ENCODE measurements at regions not wholly inside any gene's neighbourhood (a gene's known extent, or its start where the extent isn't known, plus 50 kb on each side); places are given as distances from the start of the nearest gene placed in this dataset.

GRCh38 chr5:58069016-58069705, 390.7 kb downstream of the PLK2 start:
- intact Hi-C loops (cut with micrococcal nuclease), result no loop called here

GRCh38 chr5:58066557-58066956, 393.3 kb downstream of the PLK2 start:
- intact Hi-C loops (cut with micrococcal nuclease), result no loop called here
- H3K9me3 Mint-ChIP-seq, result no peaks in the 10 kb centered on the region

More at GRCh38 chr5:58069016-58069705, 390.7 kb downstream of the PLK2 start:
- no peaks in the 10 kb centered on the region for H3K4me1 Mint-ChIP-seq (ENCODE audit: low read depth)
- no peak overlapping the region for H3K4me3 Mint-ChIP-seq
- no peaks in the 10 kb centered on the region for H3K36me3 Mint-ChIP-seq (ENCODE audit: low read depth)
- no peak for DNase-seq (ENCODE audit: low spot score)
- H3K27ac Mint-ChIP-seq, result no peak overlapping the region
- no peaks in the 10 kb centered on the region for H3K9me3 Mint-ChIP-seq
- no peaks in the 10 kb centered on the region for H3K27me3 Mint-ChIP-seq (ENCODE audit: insufficient read depth)

DNA sequence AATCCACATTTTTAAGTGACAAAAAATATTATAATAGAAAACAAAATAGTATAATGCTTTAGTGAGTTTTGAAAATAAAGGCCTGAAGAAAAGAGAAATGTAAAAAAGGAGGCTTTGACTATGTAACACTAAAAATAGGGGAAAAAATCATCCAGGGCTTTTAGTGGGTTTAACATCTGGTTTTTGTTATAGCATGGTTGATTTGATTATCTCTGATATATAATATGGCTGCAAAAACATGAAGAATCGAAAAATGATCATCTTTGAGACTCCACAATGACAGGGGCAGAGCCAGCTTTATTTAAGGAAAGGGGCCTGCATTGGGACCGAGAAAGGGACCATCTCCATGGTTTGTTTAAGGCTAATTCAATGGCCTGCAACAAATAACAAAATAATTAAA, 393.8 kb downstream of the PLK2 start:
- no peak overlapping the region for H3K27ac Mint-ChIP-seq
- H3K9me3 Mint-ChIP-seq, result no peaks in the 10 kb centered on the region
- H3K4me3 Mint-ChIP-seq, result no peak overlapping the region
- H3K27me3 Mint-ChIP-seq (ENCODE audit: insufficient read depth), result no peaks in the 10 kb centered on the region
- no peaks in the 10 kb centered on the region for H3K36me3 Mint-ChIP-seq (ENCODE audit: low read depth)
- DNase-seq (ENCODE audit: low spot score), result no peak
- intact Hi-C loops (cut with micrococcal nuclease), result no loop called here
- no peaks in the 10 kb centered on the region for H3K4me1 Mint-ChIP-seq (ENCODE audit: low read depth)

More at GRCh38 chr5:58066557-58066956, 393.3 kb downstream of the PLK2 start:
- no peak overlapping the region for H3K27ac Mint-ChIP-seq
- DNase-seq (ENCODE audit: low spot score), result no peak
- H3K27me3 Mint-ChIP-seq (ENCODE audit: insufficient read depth), result no peaks in the 10 kb centered on the region
- H3K4me1 Mint-ChIP-seq (ENCODE audit: low read depth), result no peaks in the 10 kb centered on the region
- no peaks in the 10 kb centered on the region for H3K36me3 Mint-ChIP-seq (ENCODE audit: low read depth)
- no peak overlapping the region for H3K4me3 Mint-ChIP-seq

DNA sequence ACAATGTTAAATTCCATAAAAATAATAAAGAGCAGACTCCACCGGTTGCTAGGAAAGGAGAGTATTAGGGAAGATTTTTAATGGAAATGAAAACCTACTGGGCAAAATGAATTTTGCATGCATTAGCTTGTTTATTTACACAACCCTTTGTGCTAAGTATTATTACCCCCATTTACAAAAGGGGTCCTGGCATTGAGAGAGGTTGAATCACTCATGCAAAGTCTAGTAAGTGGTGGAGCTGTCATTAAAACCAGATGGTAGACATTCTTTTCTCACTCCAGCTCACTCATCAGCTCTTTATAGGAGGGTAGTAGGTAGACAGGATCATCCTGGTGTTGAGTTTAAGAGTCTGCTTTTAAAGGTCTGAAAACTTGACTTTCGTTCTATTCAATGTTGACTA, 395.1 kb downstream of the PLK2 start:
- DNase-seq (ENCODE audit: low spot score), result no peak
- Mint-ChIP-seq H3K27me3 (ENCODE audit: insufficient read depth) (no peaks in the 10 kb centered on the region), H3K4me3 (no peak overlapping the region), H3K36me3 (ENCODE audit: low read depth) (no peaks in the 10 kb centered on the region), H3K4me1 (ENCODE audit: low read depth) (no peaks in the 10 kb centered on the region), H3K9me3 (no peaks in the 10 kb centered on the region), H3K27ac (no peak overlapping the region)
- intact Hi-C loops (cut with micrococcal nuclease), result no loop called here

DNA sequence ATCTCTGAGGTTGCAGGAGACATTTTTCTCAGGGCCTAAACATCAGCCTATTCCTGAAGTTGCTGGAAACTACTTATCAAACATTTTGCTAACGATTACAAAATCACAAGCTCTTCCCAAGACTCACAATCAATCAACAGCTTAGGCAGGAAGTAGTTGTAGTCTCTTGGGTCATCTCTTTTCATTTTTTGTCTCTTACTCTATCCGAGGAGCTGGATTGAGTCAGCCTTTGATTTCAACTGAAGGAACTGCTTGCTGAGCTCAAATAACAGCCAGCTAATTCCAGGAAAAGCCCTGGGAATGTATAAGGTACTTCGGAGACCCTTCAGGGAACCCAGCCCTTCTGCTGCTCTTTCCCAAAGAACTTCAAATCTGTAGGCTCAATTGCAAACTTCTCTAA, 398.9 kb downstream of the PLK2 start:
- Mint-ChIP-seq H3K36me3 (ENCODE audit: low read depth) (no peaks in the 10 kb centered on the region), H3K4me3 (no peak overlapping the region), H3K9me3 (peaks cover under 1% of the 10 kb centered on the region), H3K27me3 (ENCODE audit: insufficient read depth) (peaks cover 2% of the 10 kb centered on the region), H3K27ac (no peak overlapping the region), H3K4me1 (ENCODE audit: low read depth) (no peaks in the 10 kb centered on the region)
- intact Hi-C loops (cut with micrococcal nuclease), result no loop called here
- no peak for DNase-seq (ENCODE audit: low spot score)

DNA sequence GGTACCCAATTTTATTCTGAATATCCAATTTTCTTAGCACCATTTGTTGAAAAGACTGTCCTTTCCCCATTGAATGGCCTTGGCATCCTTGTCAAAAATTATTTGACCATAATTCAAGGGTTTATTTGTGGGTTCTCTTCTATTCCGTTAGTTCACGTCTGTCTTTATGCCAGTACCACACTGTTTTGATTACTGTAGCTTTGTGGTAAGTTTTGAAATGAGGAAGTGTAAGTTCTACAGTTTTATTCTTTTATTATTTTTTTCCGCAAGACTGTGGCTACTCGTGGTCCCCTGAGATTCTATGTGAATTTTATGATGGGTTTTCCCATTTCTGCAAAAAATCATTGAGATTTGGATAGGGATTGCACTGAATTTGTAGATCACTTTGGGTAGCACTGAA, 402.6 kb downstream of the PLK2 start:
- no peak for DNase-seq (ENCODE audit: low spot score)
- Mint-ChIP-seq H3K4me3 (no peak overlapping the region), H3K27ac (no peak overlapping the region), H3K4me1 (ENCODE audit: low read depth) (no peaks in the 10 kb centered on the region), H3K36me3 (ENCODE audit: low read depth) (no peaks in the 10 kb centered on the region), H3K9me3 (peaks cover 3% of the 10 kb centered on the region), H3K27me3 (ENCODE audit: insufficient read depth) (peaks cover 2% of the 10 kb centered on the region)
- intact Hi-C loops (cut with micrococcal nuclease), result no loop called here

DNA sequence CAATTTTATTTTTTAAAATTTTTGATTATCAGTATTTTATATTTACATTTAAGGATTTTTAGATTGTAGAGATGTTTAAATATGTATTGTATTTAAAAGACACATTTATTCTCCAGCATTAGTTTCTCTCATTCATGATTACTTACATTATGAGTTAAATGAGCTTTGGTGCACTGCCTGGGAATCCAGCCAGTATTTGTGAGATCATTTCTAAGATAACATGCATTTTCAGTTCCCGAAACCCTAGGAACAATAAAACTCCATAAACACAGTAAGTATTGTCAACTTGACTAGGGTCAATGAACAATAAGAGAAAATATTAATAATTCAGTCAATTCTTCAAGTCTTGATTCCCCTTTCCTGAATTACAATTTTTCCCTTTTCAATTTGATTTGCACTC, 403.3 kb downstream of the PLK2 start:
- no peak overlapping the region for H3K27ac Mint-ChIP-seq
- peaks cover 3% of the 10 kb centered on the region for H3K9me3 Mint-ChIP-seq
- no peaks in the 10 kb centered on the region for H3K36me3 Mint-ChIP-seq (ENCODE audit: low read depth)
- DNase-seq (ENCODE audit: low spot score), result no peak
- no peak overlapping the region for H3K4me3 Mint-ChIP-seq
- peaks cover 2% of the 10 kb centered on the region for H3K27me3 Mint-ChIP-seq (ENCODE audit: insufficient read depth)
- no peaks in the 10 kb centered on the region for H3K4me1 Mint-ChIP-seq (ENCODE audit: low read depth)
- intact Hi-C loops (cut with micrococcal nuclease), result no loop called here

GRCh38 chr5:58054018-58054417, 405.9 kb downstream of the PLK2 start:
- Mint-ChIP-seq H3K27ac (no peak overlapping the region), H3K9me3 (peaks cover 3% of the 10 kb centered on the region), H3K36me3 (ENCODE audit: low read depth) (no peaks in the 10 kb centered on the region), H3K4me1 (ENCODE audit: low read depth) (no peaks in the 10 kb centered on the region), H3K27me3 (ENCODE audit: insufficient read depth) (peaks cover 2% of the 10 kb centered on the region), H3K4me3 (no peak overlapping the region)
- intact Hi-C loops (cut with micrococcal nuclease), result no loop called here
- no peak for DNase-seq (ENCODE audit: low spot score)

- H3K36me3 Mint-ChIP-seq (ENCODE audit: low read depth), result no peaks in the 10 kb centered on the region
- intact Hi-C loops (cut with micrococcal nuclease), result no loop called here
- H3K4me3 Mint-ChIP-seq, result no peak overlapping the region
- no peaks in the 10 kb centered on the region for H3K4me1 Mint-ChIP-seq (ENCODE audit: low read depth)
- H3K9me3 Mint-ChIP-seq, result no peaks in the 10 kb centered on the region
- H3K27ac Mint-ChIP-seq, result no peak overlapping the region
- no peak for DNase-seq (ENCODE audit: low spot score)
- H3K27me3 Mint-ChIP-seq (ENCODE audit: insufficient read depth), result no peaks in the 10 kb centered on the region
Observed at GRCh38 chr5:58048954-58049353, 410.9 kb downstream of the PLK2 start.

- H3K27me3 Mint-ChIP-seq (ENCODE audit: insufficient read depth), result no peaks in the 10 kb centered on the region
- intact Hi-C loops (cut with micrococcal nuclease), result no loop called here
- no peaks in the 10 kb centered on the region for H3K4me1 Mint-ChIP-seq (ENCODE audit: low read depth)
- no peak overlapping the region for H3K4me3 Mint-ChIP-seq
- DNase-seq (ENCODE audit: low spot score), result no peak
- no peaks in the 10 kb centered on the region for H3K36me3 Mint-ChIP-seq (ENCODE audit: low read depth)
- H3K27ac Mint-ChIP-seq, result no peak overlapping the region
- no peaks in the 10 kb centered on the region for H3K9me3 Mint-ChIP-seq
Observed at GRCh38 chr5:58048185-58048925, 411.5 kb downstream of the PLK2 start.

GRCh38 chr5:58046371-58046770, 413.5 kb downstream of the PLK2 start:
- Mint-ChIP-seq H3K4me1 (ENCODE audit: low read depth) (no peaks in the 10 kb centered on the region), H3K9me3 (no peaks in the 10 kb centered on the region)

GRCh38 chr5:58044166-58044565, 415.7 kb downstream of the PLK2 start:
- Mint-ChIP-seq H3K9me3 (no peaks in the 10 kb centered on the region), H3K27me3 (ENCODE audit: insufficient read depth) (no peaks in the 10 kb centered on the region), H3K4me1 (ENCODE audit: low read depth) (no peaks in the 10 kb centered on the region), H3K36me3 (ENCODE audit: low read depth) (no peaks in the 10 kb centered on the region), H3K4me3 (no peak overlapping the region), H3K27ac (no peak overlapping the region)
- no peak for DNase-seq (ENCODE audit: low spot score)
- intact Hi-C loops (cut with micrococcal nuclease), result no loop called here

More at GRCh38 chr5:58046371-58046770, 413.5 kb downstream of the PLK2 start:
- intact Hi-C loops (cut with micrococcal nuclease), result no loop called here
- no peak for DNase-seq (ENCODE audit: low spot score)
- no peaks in the 10 kb centered on the region for H3K27me3 Mint-ChIP-seq (ENCODE audit: insufficient read depth)
- no peak overlapping the region for H3K4me3 Mint-ChIP-seq
- no peaks in the 10 kb centered on the region for H3K36me3 Mint-ChIP-seq (ENCODE audit: low read depth)
- no peak overlapping the region for H3K27ac Mint-ChIP-seq

GRCh38 chr5:58043032-58043945, 416.6 kb downstream of the PLK2 start:
- Mint-ChIP-seq H3K4me1 (ENCODE audit: low read depth) (no peaks in the 10 kb centered on the region), H3K27me3 (ENCODE audit: insufficient read depth) (no peaks in the 10 kb centered on the region)
- intact Hi-C loops (cut with micrococcal nuclease), result no loop called here

More at GRCh38 chr5:58043032-58043945, 416.6 kb downstream of the PLK2 start:
- DNase-seq (ENCODE audit: low spot score), result no peak
- Mint-ChIP-seq H3K9me3 (no peaks in the 10 kb centered on the region), H3K27ac (no peak overlapping the region), H3K4me3 (no peak overlapping the region), H3K36me3 (ENCODE audit: low read depth) (no peaks in the 10 kb centered on the region)

All from activated T-helper 1 cell treated with anti-CD3 and anti-CD28 coated beads, Interleukin-12 subunit alpha, Interleukin-12 subunit beta, Interleukin-2, Interleukin-4 antibody, amounts not matched to agents 30 ng/mL and 10 ng/mL and 1 ng/mL, durations not matched to agents 14 hours and 24 hours and 36 hours (primary cell).